ENCODE measurements at regions not wholly inside any gene's neighbourhood (a gene's known extent, or its start where the extent isn't known, plus 50 kb on each side); places are given as distances from the start of the nearest gene placed in this dataset.
A peak's percentile ranks its signal among the peaks of the same experiment; 100 is the strongest.
"Not testable (repeated sequence)": the region's sequence is repeated elsewhere in the genome, so short reads cannot be mapped to it uniquely, and the experiment has no call there.

DNA sequence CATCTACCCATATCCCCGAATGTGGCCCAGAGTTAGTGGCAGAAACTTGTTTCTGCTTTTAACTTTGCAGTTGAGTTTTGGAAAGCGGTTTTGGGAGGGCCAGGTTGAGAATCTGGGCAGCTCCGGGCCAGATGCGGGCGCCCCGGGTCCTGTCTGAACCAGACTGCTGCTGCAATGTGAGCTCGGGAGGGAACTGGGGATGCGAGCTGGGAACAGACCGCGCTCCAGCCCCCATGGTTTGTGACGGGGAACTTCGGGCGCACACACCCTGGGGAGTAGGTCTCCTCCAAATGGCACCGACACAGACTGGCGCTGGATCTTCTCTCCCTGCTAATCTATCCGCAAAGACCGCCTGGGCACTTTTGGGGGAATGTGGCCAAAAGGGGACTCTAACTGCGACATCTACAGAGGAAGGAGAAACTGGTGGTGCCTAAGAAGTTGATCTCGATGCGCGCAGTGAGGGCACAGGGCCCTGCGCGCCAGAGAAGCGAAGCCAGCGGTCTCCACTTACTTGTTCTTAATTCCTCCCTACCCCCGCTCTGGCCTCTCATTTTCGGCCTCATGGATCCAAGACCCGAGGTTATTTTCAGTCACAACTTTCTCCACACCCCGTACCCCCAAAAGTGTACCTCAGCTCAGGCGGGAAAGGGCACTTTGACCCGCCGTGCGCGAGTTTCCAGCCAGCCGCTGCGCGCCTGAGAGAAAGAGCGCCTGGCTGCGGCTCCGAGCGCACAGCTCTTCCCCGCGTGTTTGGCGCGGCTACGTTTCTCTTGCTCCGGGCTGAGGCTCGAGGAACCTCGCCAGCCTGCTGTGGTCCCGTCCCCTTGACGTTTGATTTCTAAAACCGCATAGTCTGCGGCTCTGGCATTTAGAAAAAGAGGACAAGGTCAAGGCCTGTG, 411.0 kb upstream of the ESRRG start:
- Histone ChIP-seq H2AFZ (no peak overlapping the region), H3F3A (ENCODE audit: insufficient read depth) (no peaks in the 10 kb centered on the region), H3K36me3 (ENCODE audit: low read depth) (no peaks in the 10 kb centered on the region), H3K4me1 (ENCODE audit: insufficient read depth) (no peaks in the 10 kb centered on the region), H3K9me2 (ENCODE audit: insufficient read depth) (no peaks in the 10 kb centered on the region), H3K27ac (no peak overlapping the region), H3K4me3 (no peak overlapping the region), H3K4me2 (ENCODE audit: unreplicated experiment) (no peak overlapping the region), H3K9ac (no peak overlapping the region), H3K79me2 (ENCODE audit: insufficient read depth) (no peaks in the 10 kb centered on the region), H3K27me3 (replicated peaks; ENCODE audit: insufficient read depth) (peaks cover 61% of the 10 kb centered on the region), H4K20me1 (ENCODE audit: insufficient read depth) (no peaks in the 10 kb centered on the region), H3K9me3 (ENCODE audit: low read depth) (no peaks in the 10 kb centered on the region)
- peak; percentile 22 for TF ChIP-seq EZH2 (IDR thresholded peaks at IDR 0.05; ENCODE audit: insufficient read depth, poor library complexity, severe bottlenecking)
- TF ChIP-seq EZH2phosphoT487 (IDR thresholded peaks at IDR 0.05; ENCODE audit: insufficient read depth, low read depth) = no peak
- DNase-seq = peak; percentile 24
- WGBS, 2 experiments (ENCODE audit: low coverage in 1 of 2, low lambda C conversion rate in 2 of 2, missing lambda C conversion rate in 2 of 2) = 3 to 5% methylated on average over 46 to 53 of the region's 53 CpGs
- in situ Hi-C loops (cut with MboI) = no loop called here

DNA sequence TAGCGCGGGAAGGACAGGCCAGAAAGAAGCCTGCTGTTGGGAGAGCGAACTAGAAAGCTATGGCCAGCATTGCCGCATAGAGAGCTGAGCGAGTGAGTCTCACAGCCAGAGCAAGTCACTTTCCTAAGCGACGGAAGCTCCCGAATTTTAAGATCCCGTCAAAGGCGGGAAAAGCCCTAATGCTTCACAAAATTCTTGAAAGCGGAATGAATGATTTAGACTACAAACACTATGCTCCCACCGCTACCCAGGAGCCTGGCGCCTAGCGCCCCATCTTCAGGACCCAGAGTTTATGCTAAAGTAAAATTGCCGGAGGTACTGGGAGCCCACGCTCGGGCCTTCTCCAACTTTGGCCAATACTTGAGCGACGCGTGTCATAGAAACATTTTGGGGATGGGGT, 409.9 kb upstream of the ESRRG start:
- TF ChIP-seq EZH2phosphoT487 (IDR thresholded peaks at IDR 0.05; ENCODE audit: insufficient read depth, low read depth) (no peak), EZH2 (IDR thresholded peaks at IDR 0.05; ENCODE audit: insufficient read depth, poor library complexity, severe bottlenecking) (no peak)
- Histone ChIP-seq H3F3A (ENCODE audit: insufficient read depth) (no peaks in the 10 kb centered on the region), H3K4me3 (no peak overlapping the region), H3K36me3 (ENCODE audit: low read depth) (no peaks in the 10 kb centered on the region), H2AFZ (no peak overlapping the region), H3K27me3 (replicated peaks; ENCODE audit: insufficient read depth) (peaks cover 50% of the 10 kb centered on the region), H3K9me3 (ENCODE audit: low read depth) (no peaks in the 10 kb centered on the region), H3K9ac (no peak overlapping the region), H3K79me2 (ENCODE audit: insufficient read depth) (no peaks in the 10 kb centered on the region), H4K20me1 (ENCODE audit: insufficient read depth) (no peaks in the 10 kb centered on the region), H3K27ac (no peak overlapping the region), H3K9me2 (ENCODE audit: insufficient read depth) (no peaks in the 10 kb centered on the region), H3K4me2 (ENCODE audit: unreplicated experiment) (no peak overlapping the region), H3K4me1 (ENCODE audit: insufficient read depth) (no peaks in the 10 kb centered on the region)
- in situ Hi-C loops (cut with MboI) = no loop called here
- WGBS, 2 experiments (ENCODE audit: low coverage in 1 of 2, low lambda C conversion rate in 2 of 2, missing lambda C conversion rate in 2 of 2) = 56 to 58% methylated on average over 19 to 20 of the region's 20 CpGs
- DNase-seq = no peak

DNA sequence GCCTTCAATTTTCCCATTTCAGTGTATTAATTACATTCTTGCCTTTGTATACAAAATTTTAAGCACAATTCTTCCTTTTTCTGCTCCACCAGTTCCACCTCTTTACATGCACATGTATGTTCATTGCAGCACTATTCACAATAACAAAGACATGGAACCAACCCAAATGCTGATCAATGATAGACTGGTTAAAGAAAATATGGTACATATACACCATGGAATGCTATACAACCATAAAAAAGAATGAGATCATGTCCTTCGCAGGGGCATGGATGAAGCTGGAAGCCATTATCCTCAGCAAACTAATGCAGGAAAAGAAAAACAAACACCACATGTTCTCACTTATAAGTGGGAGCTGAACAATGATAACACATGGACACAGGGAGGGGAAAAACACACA, 400.1 kb upstream of the ESRRG start:
- H3K27ac ChIP-seq; in situ Hi-C loops (cut with MboI); H2AFZ ChIP-seq; H3K4me1 ChIP-seq (ENCODE audit: insufficient read depth); H3K36me3 ChIP-seq (ENCODE audit: low read depth); H3F3A ChIP-seq (ENCODE audit: insufficient read depth); H3K79me2 ChIP-seq (ENCODE audit: insufficient read depth); H4K20me1 ChIP-seq (ENCODE audit: insufficient read depth); DNase-seq; H3K4me2 ChIP-seq (ENCODE audit: unreplicated experiment); H3K9me3 ChIP-seq (ENCODE audit: low read depth); H3K27me3 ChIP-seq (replicated peaks; ENCODE audit: insufficient read depth); H3K4me3 ChIP-seq; H3K9me2 ChIP-seq (ENCODE audit: insufficient read depth); H3K9ac ChIP-seq: not testable (repeated sequence)
- WGBS, 2 experiments (ENCODE audit: low coverage in 1 of 2, low lambda C conversion rate in 2 of 2, missing lambda C conversion rate in 2 of 2) = 0 to 3% methylated on average over 1 of the region's 1 CpG

DNA sequence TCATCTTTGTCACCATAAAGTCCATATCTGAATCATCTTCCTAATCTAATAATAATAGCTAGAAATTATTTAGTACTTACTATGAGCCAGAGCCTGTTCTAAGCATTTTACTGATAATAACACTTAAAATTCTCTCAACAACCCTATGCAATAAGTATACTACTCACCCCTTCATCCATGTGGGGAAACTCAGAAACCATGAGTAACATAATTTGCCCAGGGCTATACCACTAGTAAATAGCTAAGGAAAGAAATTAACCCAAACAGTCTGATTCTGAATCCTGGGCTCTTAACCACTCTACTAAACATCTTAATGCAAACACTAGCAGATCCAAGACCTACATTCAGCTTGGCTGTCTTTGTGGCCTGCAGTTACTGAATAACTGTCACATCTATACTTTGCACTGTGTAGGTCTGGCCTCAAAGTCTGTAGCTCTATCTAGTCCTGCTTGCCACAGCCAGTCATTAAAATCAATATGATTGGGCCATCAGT, 394.8 kb upstream of the ESRRG start:
- H3K36me3 ChIP-seq (ENCODE audit: low read depth) = no peaks in the 10 kb centered on the region
- no peaks in the 10 kb centered on the region for H3K79me2 ChIP-seq (ENCODE audit: insufficient read depth)
- H3K4me1 ChIP-seq (ENCODE audit: insufficient read depth) = no peaks in the 10 kb centered on the region
- no peak overlapping the region for H3K27ac ChIP-seq
- no peak overlapping the region for H3K4me3 ChIP-seq
- H4K20me1 ChIP-seq (ENCODE audit: insufficient read depth) = no peaks in the 10 kb centered on the region
- no peak overlapping the region for H2AFZ ChIP-seq
- no peaks in the 10 kb centered on the region for H3K9me3 ChIP-seq (ENCODE audit: low read depth)
- H3K9ac ChIP-seq = no peak overlapping the region
- no peaks in the 10 kb centered on the region for H3K9me2 ChIP-seq (ENCODE audit: insufficient read depth)
- no peak overlapping the region for H3K4me2 ChIP-seq (ENCODE audit: unreplicated experiment)
- no peaks in the 10 kb centered on the region for H3F3A ChIP-seq (ENCODE audit: insufficient read depth)
- TF ChIP-seq EZH2phosphoT487 (IDR thresholded peaks at IDR 0.05; ENCODE audit: insufficient read depth, low read depth) (no peak), EZH2 (IDR thresholded peaks at IDR 0.05; ENCODE audit: insufficient read depth, poor library complexity, severe bottlenecking) (no peak)
- DNase-seq = no peak
- in situ Hi-C loops (cut with MboI) = no loop called here
- H3K27me3 ChIP-seq (replicated peaks; ENCODE audit: insufficient read depth) = no peaks in the 10 kb centered on the region; the same call in 1 of the 2 replicates

All from GM23248 (cell line).